IPS DF 4.7 (cell line): ENCODE measurements at regions not wholly inside any gene's neighbourhood (a gene's known extent, or its start where the extent isn't known, plus 50 kb on each side); places are given as distances from the start of the nearest gene placed in this dataset.
"Not testable (repeated sequence)": the region's sequence is repeated elsewhere in the genome, so short reads cannot be mapped to it uniquely, and the experiment has no call there.

Source experiments
- DNase-seq: peaks from one replicate; pipeline ENCODE4 v3.0.0-alpha.2; 2013; ENCODE audit warnings: low spot score; ENCODE audit errors: extremely low read depth

DNA sequence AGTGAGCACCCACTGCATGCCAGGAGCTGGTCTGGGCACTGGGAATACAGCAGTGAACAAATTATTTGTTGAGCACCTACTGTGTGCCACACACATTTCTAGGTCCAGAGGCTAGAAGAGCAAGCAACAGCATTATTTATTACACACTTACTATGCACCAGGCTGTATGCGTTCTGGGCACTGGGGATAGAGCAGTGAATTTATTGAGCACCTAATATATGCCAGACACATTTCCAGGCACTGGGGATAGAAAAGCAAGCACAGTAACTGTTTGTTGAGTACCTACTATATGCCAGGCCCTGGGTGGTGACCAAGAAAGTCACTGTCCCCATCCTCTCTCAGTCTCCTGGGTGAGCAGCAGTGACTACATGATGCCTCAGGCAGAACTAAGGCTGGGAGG is 107.5 kb upstream of the NCOR2 start:
- no peak for DNase-seq

DNA sequence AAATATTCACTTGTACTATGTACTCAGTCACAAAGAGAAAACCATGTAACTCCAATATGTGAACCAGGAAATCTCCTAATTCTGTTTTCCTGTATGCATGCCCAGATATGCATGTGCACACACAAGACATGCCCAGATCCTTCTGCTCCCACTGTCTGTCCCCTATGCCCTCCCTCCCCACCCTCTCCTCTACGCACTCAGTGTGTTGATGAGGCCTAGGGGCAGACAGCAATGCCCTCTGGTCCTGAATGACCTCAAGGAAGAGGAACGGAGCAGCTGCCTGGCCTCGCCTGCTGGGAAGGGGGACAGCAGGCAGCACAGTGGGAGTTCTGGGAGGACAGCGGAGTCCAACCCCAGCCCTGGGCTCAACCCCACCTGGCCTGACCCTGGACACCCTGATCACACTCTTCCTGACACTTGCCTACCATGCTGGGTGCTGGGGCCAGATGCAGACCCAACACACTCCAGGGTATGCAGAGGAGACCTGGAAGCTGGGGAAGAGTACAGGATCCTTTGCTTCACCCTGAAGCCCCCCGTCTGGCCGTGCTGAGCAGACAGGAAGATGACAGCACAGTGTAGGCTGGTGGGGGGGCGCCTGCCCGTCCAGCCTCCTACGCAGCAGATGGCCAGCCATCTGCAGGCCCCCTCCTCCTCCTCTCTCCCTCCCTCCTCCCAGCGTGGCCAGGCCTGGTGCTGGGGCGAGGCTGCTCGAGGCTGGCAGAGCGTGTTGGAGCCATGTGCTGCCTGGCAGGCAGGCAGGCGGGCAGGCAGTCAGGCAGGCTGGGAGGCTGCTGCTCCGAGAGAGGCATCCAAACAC is 106.6 kb upstream of the NCOR2 start:
- DNase-seq: no peak

DNA sequence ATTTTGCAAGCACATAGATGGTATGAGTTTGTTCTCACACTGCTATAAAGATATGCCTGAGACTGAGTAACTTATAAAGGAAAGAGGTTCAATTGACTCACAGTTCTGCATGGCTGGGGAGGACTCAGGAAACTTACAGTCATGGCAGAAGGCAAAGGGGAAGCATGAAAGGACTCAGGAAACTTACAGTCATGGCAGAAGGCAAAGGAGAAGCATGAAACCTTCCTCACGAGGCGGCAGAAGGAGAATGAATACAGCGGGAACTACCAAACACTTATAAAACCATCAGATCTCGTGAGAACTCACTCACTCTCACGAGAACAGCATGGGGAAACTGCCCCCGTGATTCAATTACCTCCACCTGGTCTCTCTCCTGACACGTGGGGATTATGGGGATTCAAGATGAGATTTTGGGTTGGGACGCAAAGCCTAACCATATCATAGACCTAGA is 101.9 kb upstream of the NCOR2 start:
- not testable (repeated sequence) for DNase-seq

DNA sequence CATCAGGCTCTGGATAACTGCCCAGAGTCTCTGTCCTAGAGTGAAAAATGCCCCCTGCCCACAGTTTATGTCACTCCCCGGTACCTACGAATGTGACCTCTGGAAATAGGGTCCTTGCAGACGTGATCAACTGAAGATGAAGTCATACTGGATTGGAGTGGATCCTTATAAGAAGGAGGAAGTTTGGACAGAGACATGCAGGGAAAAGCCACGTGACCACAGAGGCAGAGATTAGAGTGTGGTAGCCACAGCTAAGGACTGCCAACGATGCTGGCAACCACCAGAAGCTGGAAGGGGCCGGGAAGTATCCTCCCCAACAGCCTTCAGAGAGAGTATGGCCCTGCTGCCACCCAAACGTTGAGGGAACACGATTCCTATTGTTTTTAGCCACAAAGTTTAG is 101.2 kb upstream of the NCOR2 start:
- DNase-seq: no peak

DNA sequence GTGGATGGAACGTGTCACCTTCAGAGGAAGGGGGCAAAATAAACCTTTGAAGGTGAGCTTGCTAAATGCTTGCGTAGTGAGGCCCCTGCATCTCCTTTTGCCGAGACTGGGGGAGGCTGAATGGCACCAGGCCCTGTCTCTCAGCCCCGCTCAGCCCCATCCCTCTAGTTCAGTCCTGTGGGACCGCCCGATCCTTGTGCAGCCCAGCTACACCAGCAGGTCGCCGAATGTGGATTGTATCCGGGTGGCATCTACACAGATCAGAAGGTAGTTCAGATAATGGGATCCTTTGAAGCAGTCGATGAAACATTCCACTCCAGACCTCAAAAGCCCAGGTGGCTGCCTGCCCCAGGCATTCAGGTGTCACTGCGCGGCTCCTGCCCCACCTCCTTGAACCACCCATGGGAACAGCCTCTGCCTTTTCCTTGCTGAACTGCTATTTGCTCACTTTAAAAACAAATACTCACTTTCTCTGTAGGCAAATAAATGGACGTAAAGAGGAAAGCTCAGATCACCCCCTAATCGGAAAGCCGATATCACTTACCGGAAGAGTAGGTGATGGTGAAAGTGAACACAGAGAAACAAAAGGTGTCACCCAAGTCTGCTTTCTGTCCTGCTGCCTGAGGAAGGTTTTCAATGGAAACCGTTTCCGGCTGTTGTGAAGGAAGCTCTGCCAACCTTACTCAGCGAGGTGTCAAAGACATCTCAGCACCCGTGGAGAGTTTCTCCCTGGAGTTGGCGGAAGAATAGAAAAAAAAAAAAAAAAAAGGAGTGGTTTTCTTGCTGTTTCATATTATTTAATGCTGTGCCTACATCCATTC is 100.3 kb upstream of the NCOR2 start:
- DNase-seq: no peak

DNA sequence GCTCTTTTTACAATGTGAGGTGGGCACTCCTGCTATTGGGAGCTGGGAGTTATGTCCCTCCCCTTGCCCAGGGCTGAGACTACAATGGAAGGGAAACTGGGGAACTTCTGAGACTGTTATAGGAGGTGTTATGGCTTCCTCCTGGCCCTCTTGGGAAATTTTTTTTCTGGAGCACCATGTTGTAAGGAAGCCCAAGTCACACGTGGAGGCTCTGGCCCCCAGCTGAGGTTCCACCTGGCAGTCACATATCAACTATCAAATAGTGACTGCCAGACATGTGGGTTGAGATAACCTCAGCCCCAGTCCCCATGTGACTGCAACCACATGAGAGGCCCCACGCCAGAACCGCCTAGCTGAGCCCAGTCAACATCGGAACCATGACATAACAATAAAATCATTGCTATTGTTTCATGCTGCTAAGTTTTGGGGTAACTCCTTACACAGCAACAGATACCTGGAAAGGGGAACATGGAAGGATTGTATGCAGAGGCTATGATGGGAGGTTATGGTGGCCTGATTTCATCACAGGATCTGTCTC is 99.4 kb upstream of the NCOR2 start:
- no peak for DNase-seq

DNA sequence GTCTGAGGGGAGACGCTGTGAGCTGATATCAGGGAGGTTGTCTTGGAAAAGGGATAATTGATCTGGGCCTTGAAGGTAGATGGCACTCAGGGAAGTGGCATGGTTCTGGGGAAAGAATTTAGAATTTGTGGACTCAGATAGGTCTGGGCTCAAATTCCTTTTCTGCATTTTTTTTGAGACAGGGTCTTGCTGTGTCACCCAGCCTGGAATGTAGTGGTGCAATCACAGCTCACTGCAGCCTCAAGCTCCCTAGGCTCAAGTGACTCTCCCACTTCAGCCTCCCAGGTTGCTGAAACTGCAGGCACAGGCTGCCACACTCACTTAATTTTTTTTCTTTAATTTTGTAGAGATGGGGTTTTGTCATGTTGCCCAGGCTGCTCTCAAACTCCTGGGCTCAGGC is 98.1 kb upstream of the NCOR2 start:
- no peak for DNase-seq

DNA sequence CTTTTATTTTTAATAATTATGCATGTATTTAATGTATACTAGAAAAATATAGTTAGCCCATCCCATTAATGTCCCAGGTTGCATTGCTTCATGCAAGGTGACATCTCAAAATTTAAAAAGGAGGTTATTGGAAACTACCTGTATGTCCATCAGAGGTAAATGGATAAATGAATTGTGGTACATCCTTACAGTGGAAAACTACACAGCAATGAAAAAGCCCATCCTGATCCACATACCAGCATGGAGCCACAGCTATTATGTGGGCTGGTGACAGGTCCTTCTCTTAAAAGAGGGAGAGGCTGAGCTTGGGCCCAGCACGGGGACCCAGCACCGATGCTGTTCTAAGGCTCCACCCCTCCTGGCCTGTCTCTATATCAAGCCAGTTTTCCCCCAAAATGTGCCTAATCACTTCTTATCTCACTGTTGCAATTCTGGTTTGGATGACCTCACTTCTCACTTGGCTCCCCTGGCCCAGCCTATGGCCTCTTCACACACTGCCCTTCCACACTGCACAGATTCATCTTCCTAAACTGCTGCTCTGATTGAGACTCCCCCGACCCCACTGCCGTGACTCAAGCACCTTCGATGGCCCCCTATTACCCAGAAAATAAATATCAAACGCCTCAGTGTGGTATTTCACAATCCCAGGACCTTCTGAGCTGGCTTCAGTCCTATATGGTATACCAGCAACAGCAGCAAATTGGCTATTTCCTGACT is 97.1 kb upstream of the NCOR2 start:
- DNase-seq: no peak

DNA sequence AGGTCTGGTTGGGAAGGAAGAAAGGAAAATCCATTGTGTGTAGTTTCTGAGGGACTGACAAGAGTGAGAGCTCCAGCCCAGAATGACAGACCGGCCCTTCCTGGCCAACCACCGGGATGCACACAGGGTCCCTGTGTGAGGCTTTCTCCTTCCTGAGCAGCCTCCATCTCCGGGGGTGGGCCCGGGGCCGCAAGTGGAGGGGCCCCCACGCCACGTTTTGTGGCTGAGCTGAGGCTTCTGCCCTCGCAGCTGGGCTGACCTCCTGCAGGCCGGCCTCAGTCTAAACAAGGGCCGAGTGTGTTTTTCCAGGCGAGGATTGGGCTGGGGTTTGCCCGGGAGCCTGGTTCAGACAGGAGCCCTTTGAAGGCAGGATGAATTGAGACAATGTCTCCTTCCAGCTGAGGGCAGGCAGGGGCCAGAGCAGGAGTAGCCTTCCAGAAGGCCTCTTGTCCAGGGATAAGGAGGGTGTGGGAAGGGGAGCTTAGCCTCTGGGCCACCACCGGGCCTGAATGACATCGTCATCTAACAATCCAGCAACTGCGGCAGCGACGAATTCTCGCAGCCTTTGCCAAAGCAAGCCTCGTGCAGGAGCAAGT is 96.5 kb upstream of the NCOR2 start:
- no peak for DNase-seq

DNA sequence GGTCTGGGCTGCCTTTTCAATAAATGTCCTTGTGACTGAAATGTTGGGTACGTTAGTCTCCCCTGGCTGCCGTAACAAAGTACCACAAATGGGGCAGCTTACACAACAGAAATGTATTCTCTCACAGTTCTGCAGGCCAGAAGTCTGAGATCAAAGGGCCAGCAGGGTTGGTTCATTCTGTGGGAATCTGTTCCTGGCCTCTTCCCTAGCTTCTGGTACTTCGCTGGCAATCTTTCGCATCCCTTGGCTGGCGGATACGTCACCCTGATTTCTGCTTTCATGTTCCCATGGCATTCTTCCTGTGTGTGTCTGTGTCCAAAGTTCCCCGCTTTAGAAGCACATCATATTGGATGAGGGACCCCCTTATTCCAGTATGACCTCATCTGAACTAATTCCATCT is 95.8 kb upstream of the NCOR2 start:
- no peak for DNase-seq

DNA sequence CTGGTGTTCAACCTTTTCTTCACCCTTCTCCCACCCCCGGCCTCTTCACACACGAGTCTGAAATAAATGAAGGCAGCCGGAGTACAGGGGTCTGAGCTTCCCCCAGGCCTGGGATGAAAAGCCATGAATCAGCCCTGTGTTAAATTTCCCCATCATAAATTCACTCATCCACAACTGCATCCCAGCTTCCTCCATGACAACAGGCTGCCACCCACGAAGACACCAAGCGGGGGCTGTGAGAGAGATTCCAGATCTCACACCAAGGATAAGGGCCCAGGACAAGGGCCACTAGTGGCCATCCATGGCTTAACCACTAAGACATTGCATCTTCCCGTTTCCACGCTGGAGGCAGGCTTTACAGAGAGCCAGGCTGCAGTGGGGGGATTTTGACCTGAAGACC is 93.9 kb upstream of the NCOR2 start:
- no peak for DNase-seq

DNA sequence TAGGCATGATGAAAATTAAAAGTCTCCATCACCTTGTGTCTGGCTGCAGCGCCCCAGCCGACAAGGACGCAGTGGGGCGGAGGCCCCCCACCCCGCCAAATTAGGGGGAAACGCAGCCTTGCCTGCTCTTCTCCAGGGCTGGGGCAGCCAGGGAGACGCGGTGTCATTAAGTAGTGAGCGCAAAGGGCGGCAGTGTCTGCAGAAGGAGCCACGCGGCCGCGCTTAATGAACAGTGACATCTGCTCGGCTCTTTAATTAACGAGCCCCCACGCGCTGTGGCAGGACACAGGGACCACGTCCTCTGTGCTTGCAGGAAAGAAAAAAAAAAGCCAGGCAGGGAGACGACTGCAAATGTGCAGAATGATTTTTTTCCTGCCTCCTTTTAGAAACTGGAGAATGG is 93.4 kb upstream of the NCOR2 start:
- no peak for DNase-seq

DNA sequence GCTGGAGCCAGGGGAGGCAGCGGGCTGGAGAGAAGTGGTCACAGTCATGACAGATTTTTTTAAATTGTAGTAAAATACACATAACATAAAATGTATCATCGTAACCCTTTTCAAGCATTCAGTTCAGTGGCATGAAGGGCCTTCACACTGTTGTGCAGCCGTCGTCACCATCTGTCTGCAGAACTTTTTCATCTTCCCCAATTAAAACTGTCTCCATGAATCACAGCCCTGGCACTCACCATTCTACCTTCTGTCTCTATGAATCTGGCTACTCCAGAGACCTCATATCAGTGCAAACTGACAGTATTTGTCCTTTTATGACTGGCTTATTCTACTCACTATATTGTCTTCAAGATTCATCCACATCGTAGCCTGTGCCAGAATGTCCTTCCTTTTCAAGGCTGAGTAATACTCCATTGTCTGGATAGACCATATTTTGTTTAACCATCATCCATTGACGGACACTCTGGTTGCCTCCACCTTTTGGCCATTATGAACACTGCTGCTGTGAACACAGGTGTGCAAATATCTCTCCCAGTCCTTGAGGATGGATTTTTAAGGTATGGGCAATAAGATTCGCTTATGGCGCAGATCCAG is 91.5 kb upstream of the NCOR2 start:
- DNase-seq: no peak

DNA sequence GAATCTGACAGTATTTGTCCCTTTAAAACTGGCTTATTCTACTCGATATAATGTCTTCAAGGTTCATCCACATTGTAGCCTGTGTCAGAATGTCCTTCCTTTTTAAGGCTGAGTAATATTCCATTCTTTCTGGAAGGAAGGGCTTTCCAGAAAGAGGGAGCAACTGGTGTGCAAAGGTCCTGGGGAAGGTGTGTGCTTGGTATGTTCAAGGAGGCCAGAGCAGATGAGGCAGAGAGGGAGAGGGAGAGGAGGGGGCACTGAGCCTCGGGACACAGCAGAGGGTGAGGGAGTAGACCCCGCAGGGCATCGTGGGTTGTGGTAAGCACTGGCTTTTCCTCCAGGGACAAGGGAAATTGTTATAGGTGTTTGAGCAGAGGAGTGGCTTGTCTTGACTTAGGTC is 90.9 kb upstream of the NCOR2 start:
- no peak for DNase-seq

DNA sequence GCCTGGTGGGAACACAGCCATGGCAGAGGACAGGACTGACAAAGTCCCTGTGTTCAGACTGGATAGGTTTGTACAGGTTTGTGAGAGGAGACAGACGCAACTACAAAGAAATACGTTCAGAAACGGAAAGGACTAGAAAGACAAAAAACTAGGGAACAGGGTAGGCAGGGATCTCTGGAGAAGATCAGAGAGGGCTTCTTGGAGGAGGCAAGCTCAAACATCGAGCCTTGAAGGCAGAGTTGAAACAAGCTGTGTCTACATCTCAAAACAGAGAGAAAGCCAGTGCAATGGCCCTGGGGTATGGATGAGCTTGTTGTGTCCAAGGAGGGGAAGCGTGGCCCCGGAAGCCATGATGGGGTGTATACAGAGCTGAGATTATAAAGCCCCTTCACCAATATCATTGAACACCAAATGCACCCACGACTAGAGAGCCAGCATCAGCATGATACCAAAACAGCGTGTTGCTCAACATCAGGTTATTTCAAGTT is 89.6 kb upstream of the NCOR2 start:
- no peak for DNase-seq

DNA sequence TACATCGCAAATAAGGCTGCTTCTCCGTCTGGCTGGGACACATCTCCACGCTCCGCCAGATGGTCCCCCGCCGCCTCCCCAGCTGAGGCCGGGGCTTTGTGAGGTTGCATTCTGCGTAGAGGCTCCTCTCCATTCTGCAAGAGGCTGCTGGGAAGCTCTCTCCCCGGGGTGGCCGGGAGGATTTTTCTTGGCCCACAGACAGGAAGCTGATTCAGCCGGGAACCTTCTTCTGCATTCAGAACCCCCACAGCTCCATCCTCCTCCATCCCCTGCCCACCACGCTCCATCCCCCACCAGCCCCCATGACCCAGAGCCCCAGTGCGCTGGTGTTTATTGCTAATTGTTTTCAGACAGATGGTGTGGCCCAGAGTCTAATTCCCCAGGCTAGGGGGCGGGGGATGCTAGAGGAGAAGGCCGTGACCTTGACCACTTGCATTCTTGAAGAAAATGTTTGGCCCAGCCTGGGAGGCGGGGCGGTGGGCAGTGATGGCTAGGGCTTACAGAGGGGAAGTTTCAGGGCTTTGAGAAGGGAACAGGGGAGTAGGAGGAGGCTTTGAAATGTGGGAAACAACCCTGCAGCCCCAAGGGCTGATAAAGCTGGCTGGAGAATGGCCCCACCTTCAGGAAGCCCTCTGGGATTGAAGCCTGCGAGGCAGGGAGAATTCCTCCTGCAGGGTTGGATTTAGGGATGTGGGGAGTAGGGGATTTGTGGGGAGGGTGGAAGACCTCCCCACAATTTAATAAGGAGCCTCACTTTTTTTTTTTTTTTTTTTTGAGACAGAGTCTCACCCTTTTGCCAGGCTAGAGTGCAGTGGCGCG is 88.5 kb upstream of the NCOR2 start:
- peak; percentile 58 for DNase-seq

DNA sequence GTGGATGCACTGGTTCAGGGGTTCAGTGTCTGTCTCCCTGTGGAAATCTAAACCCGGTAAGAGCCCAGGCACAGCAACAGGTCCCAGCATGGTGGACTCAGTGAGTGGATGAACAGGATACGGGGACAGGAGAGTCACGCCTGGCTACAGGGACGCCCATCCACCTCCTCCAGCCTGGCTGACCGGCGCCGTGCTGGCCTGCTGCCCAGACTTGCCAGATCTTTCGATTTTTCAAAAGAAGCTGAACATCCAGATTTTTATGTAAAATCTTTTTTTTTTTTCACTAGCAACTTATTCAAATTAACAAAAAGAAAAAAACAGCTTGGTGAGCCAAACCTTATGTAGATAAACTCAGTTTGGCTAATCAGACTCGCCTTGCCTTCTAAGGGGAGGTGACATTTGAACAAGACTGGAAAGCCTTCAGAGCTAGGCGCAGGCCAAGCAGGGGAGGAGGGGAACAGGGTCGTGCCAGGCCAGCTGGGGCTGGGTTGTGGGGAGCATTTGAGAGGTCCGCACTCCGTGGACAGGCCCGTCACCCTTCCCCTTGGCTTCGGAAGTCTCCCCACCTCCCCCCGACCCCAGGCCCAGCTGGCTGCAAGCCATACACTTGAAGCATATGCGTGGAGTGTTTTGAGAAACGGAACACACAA is 87.8 kb upstream of the NCOR2 start:
- DNase-seq: no peak

DNA sequence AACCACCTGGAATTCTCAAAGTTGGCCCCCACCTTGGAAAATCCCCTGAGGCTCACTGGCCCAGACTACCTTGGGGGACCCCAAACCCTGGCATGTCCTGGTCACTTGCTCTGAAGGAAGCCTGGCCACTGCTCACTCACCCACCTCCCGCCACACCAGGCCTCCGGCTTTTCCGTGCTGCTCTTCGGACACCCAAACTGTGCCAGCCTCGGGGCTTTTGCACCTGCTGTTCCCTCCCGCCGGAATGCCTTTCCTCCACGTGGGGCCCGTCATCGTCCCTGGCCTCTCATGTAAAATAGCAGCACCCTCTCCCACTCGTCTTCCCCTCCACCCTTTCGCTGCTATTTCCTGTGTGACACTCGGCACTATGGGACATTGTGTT is 87.2 kb upstream of the NCOR2 start:
- DNase-seq: no peak

DNA sequence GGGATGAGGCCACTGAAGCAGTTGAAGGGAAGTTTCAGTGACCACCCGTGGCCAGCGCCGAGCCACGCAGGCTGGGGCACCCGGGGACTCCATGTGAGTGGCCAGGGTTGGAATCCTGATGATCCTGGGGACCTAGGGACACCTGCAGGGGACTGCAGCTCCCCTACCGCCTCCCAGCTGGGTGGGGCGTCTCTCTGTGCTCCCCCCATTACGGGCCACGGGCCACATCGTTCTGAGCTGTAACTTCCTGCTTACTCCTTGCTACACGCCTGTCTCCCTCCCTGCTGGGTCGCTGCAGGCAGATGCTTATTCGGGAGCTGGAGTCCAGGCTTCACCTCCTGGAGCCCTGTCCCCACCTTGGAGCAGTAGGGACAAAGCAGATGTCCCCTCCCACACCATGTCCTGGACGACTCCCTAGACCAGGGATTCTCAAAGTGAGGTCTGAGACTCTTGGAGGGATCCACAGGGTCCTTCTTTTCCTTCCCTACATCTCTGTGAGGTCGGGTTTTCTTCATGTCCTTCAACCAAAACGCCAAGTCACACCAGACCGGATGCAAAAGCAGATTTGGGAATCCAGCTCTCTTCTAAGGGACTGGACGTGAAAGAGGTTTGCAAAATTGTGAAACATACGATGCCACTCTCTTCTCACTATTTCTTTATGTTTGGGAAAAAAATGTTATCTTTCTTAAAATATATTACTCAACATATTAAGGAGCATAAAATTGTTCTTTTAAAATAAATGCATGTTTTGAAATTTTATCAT is 85.9 kb upstream of the NCOR2 start:
- DNase-seq: no peak
